Fibroblast of peridontal ligament (primary cell): ENCODE measurements at regions not wholly inside any gene's neighbourhood (a gene's known extent, or its start where the extent isn't known, plus 50 kb on each side); places are given as distances from the start of the nearest gene placed in this dataset.
"Not testable (repeated sequence)": the region's sequence is repeated elsewhere in the genome, so short reads cannot be mapped to it uniquely, and the experiment has no call there.

Source experiments
- DNase-seq: peaks from one replicate; pipeline ENCODE4 v3.0.0-alpha.2; 2010; ENCODE audit errors: extremely low read depth

GRCh38 chr3:20736287-20736852, 550.4 kb upstream of the SGO1 start:
- no peak for DNase-seq

GRCh38 chr3:20729185-20729584, 543.2 kb upstream of the SGO1 start:
- DNase-seq, result no peak

GRCh38 chr3:20726786-20727185, 540.8 kb upstream of the SGO1 start:
- no peak for DNase-seq

- no peak for DNase-seq
These were observed 538.2 kb upstream of the SGO1 start for GRCh38 chr3:20724241-20724640.

- DNase-seq, result not testable (repeated sequence)
These were observed 530.4 kb upstream of the SGO1 start for GRCh38 chr3:20716425-20716824.

GRCh38 chr3:20701641-20702040, 515.6 kb upstream of the SGO1 start:
- DNase-seq, result no peak

GRCh38 chr3:20700714-20701113, 514.7 kb upstream of the SGO1 start:
- no peak for DNase-seq

- no peak for DNase-seq
These were observed 512.9 kb upstream of the SGO1 start for GRCh38 chr3:20698896-20699295.

GRCh38 chr3:20696388-20697150, 510.6 kb upstream of the SGO1 start:
- DNase-seq, result no peak

- DNase-seq, result no peak
These were observed 506.7 kb upstream of the SGO1 start for GRCh38 chr3:20692675-20693074.

- DNase-seq, result peak; percentile 75
These were observed 497.9 kb upstream of the SGO1 start for GRCh38 chr3:20683910-20684309.

GRCh38 chr3:20682573-20682972, 496.6 kb upstream of the SGO1 start:
- DNase-seq, result no peak

GRCh38 chr3:20680990-20681628, 495.1 kb upstream of the SGO1 start:
- peak; percentile 12 for DNase-seq

- no peak for DNase-seq
These were observed 487.9 kb upstream of the SGO1 start for GRCh38 chr3:20673866-20674265.

GRCh38 chr3:20669675-20670074, 483.7 kb upstream of the SGO1 start:
- no peak for DNase-seq

- DNase-seq, result no peak
These were observed 483.2 kb upstream of the SGO1 start for GRCh38 chr3:20669184-20669583.

- no peak for DNase-seq
These were observed 482.4 kb upstream of the SGO1 start for GRCh38 chr3:20668411-20668810.

GRCh38 chr3:20666091-20666490, 480.1 kb upstream of the SGO1 start:
- DNase-seq, result no peak

- DNase-seq, result no peak
These were observed 472.5 kb upstream of the SGO1 start for GRCh38 chr3:20658491-20658890.

GRCh38 chr3:20657560-20657959, 471.6 kb upstream of the SGO1 start:
- DNase-seq, result no peak

GRCh38 chr3:20652231-20652986, 466.4 kb upstream of the SGO1 start:
- DNase-seq, result no peak

GRCh38 chr3:20648921-20649381, 462.9 kb upstream of the SGO1 start:
- DNase-seq, result peak; percentile 81
